Hepatocyte (in vitro differentiated cells): ENCODE measurements at regions not wholly inside any gene's neighbourhood (a gene's known extent, or its start where the extent isn't known, plus 50 kb on each side); places are given as distances from the start of the nearest gene placed in this dataset.

Experiments used
- CTCF ChIP-seq: fragments of 200-600 bp; sonication (generic); IDR thresholded peaks from 2 replicates; pipeline ENCODE4 v1.5.1; 2016; ENCODE audit warnings: antibody characterized with exemption, mild to moderate bottlenecking; ENCODE audit not compliant: poor library complexity
- EZH2 ChIP-seq: fragments of 200-600 bp; sonication (generic); IDR thresholded peaks from 2 replicates; pipeline ENCODE4 v1.6.1; 2016; ENCODE audit warnings: antibody characterized with exemption, mild to moderate bottlenecking, borderline replicate concordance
- EZH2phosphoT487 ChIP-seq: fragments of 200-600 bp; sonication (generic); IDR thresholded peaks from one replicate; pipeline ENCODE4 v1.6.1; 2018; ENCODE audit warnings: antibody characterized with exemption, mild to moderate bottlenecking, low read depth, moderate library complexity; ENCODE audit not compliant: unreplicated experiment, severe bottlenecking

GRCh38 chr3:145272684-145273083, 888.3 kb downstream of the PLOD2 start:
- TF ChIP-seq CTCF, result no peak
- TF ChIP-seq EZH2, result no peak
- no peak for TF ChIP-seq EZH2phosphoT487
